ENCODE measurements at regions not wholly inside any gene's neighbourhood (a gene's known extent, or its start where the extent isn't known, plus 50 kb on each side); places are given as distances from the start of the nearest gene placed in this dataset.

- no peak for DNase-seq (ENCODE audit: low read depth in 3 of 3)
Measured at GRCh38 chr17:79202480-79202879, 127.9 kb downstream of the ENGASE start.

GRCh38 chr17:79201536-79202227 lies 127.1 kb downstream of the ENGASE start:
- no peak for DNase-seq (ENCODE audit: low read depth in 3 of 3)

- no peak for DNase-seq (ENCODE audit: low read depth in 3 of 3)
Measured at GRCh38 chr17:79201119-79201518, 126.5 kb downstream of the ENGASE start.

GRCh38 chr17:79196913-79197312 lies 122.3 kb downstream of the ENGASE start:
- DNase-seq (ENCODE audit: low read depth in 3 of 3): no peak

GRCh38 chr17:79192503-79193351 lies 118.1 kb downstream of the ENGASE start:
- peak in 2 of 3 donors; percentile 5 to 22 for DNase-seq (ENCODE audit: low read depth in 3 of 3)

GRCh38 chr17:79191270-79191934 lies 116.8 kb downstream of the ENGASE start:
- DNase-seq (ENCODE audit: low read depth in 3 of 3): no peak

GRCh38 chr17:79189305-79189704 lies 114.7 kb downstream of the ENGASE start:
- no peak for DNase-seq (ENCODE audit: low read depth in 3 of 3)

GRCh38 chr17:79188685-79189084 lies 114.1 kb downstream of the ENGASE start:
- no peak for DNase-seq (ENCODE audit: low read depth in 3 of 3)

GRCh38 chr17:79188048-79188447 lies 113.4 kb downstream of the ENGASE start:
- DNase-seq (ENCODE audit: low read depth in 3 of 3): no peak

- DNase-seq (ENCODE audit: low read depth in 3 of 3): no peak
Measured at GRCh38 chr17:79187186-79187585, 112.6 kb downstream of the ENGASE start.

- no peak for DNase-seq (ENCODE audit: low read depth in 3 of 3)
Measured at GRCh38 chr17:79186406-79186805, 111.8 kb downstream of the ENGASE start.

- DNase-seq (ENCODE audit: low read depth in 3 of 3): no peak
Measured at GRCh38 chr17:79185671-79186070, 111.0 kb downstream of the ENGASE start.

- no peak for DNase-seq (ENCODE audit: low read depth in 3 of 3)
Measured at GRCh38 chr17:79184219-79184618, 109.6 kb downstream of the ENGASE start.

GRCh38 chr17:79183293-79184158 lies 108.9 kb downstream of the ENGASE start:
- DNase-seq (ENCODE audit: low read depth in 3 of 3): no peak

- no peak for DNase-seq (ENCODE audit: low read depth in 3 of 3)
Measured at GRCh38 chr17:79183043-79183292, 108.3 kb downstream of the ENGASE start.

GRCh38 chr17:79182176-79183042 lies 107.8 kb downstream of the ENGASE start:
- no peak for DNase-seq (ENCODE audit: low read depth in 3 of 3)

- DNase-seq (ENCODE audit: low read depth in 3 of 3): no peak
Measured at GRCh38 chr17:79180358-79181005, 105.9 kb downstream of the ENGASE start.

GRCh38 chr17:79179334-79179733 lies 104.7 kb downstream of the ENGASE start:
- no peak for DNase-seq (ENCODE audit: low read depth in 3 of 3)

GRCh38 chr17:79177877-79178276 lies 103.3 kb downstream of the ENGASE start:
- DNase-seq (ENCODE audit: low read depth in 3 of 3): no peak

GRCh38 chr17:79176792-79177601 lies 102.4 kb downstream of the ENGASE start:
- no peak for DNase-seq (ENCODE audit: low read depth in 3 of 3)

Measured in stimulated activated CD4-positive, alpha-beta T cell treated with anti-CD3 and anti-CD28 coated beads, TNF-alpha, amount 100 ng/mL, for 48 hours (primary cell).